ENCODE measurements at regions not wholly inside any gene's neighbourhood (a gene's known extent, or its start where the extent isn't known, plus 50 kb on each side); places are given as distances from the start of the nearest gene placed in this dataset.

DNA sequence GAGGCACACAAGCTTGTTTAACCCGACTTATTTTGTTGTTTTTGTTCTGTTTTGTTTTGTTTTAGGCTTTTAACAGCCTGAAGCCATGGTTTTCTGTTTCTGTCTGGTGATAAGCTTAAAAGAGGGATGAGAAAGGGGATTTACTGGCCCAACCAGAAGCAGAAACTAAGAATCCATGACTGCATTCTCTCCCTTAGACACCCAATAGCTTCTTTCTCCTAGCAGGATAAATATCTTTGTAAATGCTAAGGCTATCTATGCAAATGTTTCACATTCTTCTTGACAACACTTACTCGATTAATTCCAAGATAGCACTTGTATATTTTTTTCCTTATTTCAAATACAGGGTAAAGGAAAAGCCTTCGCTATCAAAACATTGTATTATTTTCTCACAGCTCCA lies 53.7 kb upstream of the SMAD1 start:
- ATAC-seq = peak; percentile 52; the same call in 2 of the 3 replicates
- TF ChIP-seq ZFP30 (CRISPR knock-in tag; IDR thresholded peaks at IDR 0.05) (no peak), BACH2 (CRISPR knock-in tag; IDR thresholded peaks at IDR 0.05; ENCODE audit: borderline replicate concordance) (no peak), TSHZ2 (CRISPR knock-in tag; IDR thresholded peaks at IDR 0.05) (no peak), ARNTL (CRISPR knock-in tag; IDR thresholded peaks at IDR 0.05; ENCODE audit: borderline replicate concordance, low read depth) (no peak), ZNF8 (CRISPR knock-in tag; IDR thresholded peaks at IDR 0.05) (no peak), CSRNP3 (CRISPR knock-in tag; IDR thresholded peaks at IDR 0.05) (no peak), ZFP3 (CRISPR knock-in tag; IDR thresholded peaks at IDR 0.05) (no peak), OSR1 (CRISPR knock-in tag; IDR thresholded peaks at IDR 0.05) (no peak), ISL1 (CRISPR knock-in tag; IDR thresholded peaks at IDR 0.05) (no peak), ZNF70 (CRISPR knock-in tag; IDR thresholded peaks at IDR 0.05) (no peak), ESRRG (CRISPR knock-in tag; IDR thresholded peaks at IDR 0.05) (no peak), TCF4 (CRISPR knock-in tag; IDR thresholded peaks at IDR 0.05; ENCODE audit: borderline replicate concordance) (no peak), GLIS3 (CRISPR knock-in tag; IDR thresholded peaks at IDR 0.05) (no peak)
- TF ChIP-seq, protein P1, sequence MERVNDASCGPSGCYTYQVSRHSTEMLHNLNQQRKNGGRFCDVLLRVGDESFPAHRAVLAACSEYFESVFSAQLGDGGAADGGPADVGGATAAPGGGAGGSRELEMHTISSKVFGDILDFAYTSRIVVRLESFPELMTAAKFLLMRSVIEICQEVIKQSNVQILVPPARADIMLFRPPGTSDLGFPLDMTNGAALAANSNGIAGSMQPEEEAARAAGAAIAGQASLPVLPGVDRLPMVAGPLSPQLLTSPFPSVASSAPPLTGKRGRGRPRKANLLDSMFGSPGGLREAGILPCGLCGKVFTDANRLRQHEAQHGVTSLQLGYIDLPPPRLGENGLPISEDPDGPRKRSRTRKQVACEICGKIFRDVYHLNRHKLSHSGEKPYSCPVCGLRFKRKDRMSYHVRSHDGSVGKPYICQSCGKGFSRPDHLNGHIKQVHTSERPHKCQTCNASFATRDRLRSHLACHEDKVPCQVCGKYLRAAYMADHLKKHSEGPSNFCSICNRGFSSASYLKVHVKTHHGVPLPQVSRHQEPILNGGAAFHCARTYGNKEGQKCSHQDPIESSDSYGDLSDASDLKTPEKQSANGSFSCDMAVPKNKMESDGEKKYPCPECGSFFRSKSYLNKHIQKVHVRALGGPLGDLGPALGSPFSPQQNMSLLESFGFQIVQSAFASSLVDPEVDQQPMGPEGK (CRISPR knock-in tag; IDR thresholded peaks at IDR 0.05; ENCODE audit: borderline replicate concordance) = no peak
- TF ChIP-seq, protein P2, sequence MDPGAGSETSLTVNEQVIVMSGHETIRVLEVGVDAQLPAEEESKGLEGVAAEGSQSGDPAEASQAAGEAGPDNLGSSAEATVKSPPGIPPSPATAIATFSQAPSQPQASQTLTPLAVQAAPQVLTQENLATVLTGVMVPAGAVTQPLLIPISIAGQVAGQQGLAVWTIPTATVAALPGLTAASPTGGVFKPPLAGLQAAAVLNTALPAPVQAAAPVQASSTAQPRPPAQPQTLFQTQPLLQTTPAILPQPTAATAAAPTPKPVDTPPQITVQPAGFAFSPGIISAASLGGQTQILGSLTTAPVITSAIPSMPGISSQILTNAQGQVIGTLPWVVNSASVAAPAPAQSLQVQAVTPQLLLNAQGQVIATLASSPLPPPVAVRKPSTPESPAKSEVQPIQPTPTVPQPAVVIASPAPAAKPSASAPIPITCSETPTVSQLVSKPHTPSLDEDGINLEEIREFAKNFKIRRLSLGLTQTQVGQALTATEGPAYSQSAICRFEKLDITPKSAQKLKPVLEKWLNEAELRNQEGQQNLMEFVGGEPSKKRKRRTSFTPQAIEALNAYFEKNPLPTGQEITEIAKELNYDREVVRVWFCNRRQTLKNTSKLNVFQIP (CRISPR knock-in tag; IDR thresholded peaks at IDR 0.05; ENCODE audit: borderline replicate concordance, low read depth) = no peak

DNA sequence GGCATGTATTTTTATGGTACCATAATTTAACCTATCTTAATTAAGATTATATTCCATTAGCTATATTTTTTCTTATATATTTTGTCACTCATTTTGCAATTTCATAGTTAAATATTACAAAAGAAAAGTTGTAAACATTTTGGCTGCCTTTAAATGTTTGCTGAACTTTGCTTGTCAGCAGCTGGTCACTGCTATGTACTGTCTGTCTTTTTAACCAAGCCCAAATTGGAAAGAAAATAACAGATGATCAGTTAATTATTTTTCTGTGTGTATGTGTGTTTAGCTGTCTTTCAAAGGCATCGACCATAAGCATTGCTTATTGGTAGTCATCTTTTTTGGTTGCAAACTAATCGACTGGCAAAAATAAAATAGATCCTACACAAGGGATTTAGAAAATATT lies 54.4 kb upstream of the SMAD1 start:
- no peak for ATAC-seq
- TF ChIP-seq CSRNP3 (CRISPR knock-in tag; IDR thresholded peaks at IDR 0.05) = no peak
- no peak for TF ChIP-seq CSDC2 (CRISPR knock-in tag; IDR thresholded peaks at IDR 0.05)
- no peak for TF ChIP-seq ZFP30 (CRISPR knock-in tag; IDR thresholded peaks at IDR 0.05)
- no peak for TF ChIP-seq RARB (CRISPR knock-in tag; IDR thresholded peaks at IDR 0.05)
- no peak for TF ChIP-seq ZFP3 (CRISPR knock-in tag; IDR thresholded peaks at IDR 0.05)
- no peak for TF ChIP-seq PPARA (CRISPR knock-in tag; IDR thresholded peaks at IDR 0.05; ENCODE audit: borderline replicate concordance)
- TF ChIP-seq TSHZ2 (CRISPR knock-in tag; IDR thresholded peaks at IDR 0.05) = no peak
- TF ChIP-seq ZNF8 (CRISPR knock-in tag; IDR thresholded peaks at IDR 0.05) = no peak
- TF ChIP-seq ESRRG (CRISPR knock-in tag; IDR thresholded peaks at IDR 0.05) = no peak
- TF ChIP-seq, protein P3, sequence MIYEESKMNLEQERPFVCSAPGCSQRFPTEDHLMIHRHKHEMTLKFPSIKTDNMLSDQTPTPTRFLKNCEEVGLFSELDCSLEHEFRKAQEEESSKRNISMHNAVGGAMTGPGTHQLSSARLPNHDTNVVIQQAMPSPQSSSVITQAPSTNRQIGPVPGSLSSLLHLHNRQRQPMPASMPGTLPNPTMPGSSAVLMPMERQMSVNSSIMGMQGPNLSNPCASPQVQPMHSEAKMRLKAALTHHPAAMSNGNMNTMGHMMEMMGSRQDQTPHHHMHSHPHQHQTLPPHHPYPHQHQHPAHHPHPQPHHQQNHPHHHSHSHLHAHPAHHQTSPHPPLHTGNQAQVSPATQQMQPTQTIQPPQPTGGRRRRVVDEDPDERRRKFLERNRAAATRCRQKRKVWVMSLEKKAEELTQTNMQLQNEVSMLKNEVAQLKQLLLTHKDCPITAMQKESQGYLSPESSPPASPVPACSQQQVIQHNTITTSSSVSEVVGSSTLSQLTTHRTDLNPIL (CRISPR knock-in tag; IDR thresholded peaks at IDR 0.05; ENCODE audit: low read depth) = no peak
- TF ChIP-seq, protein P2 (CRISPR knock-in tag; IDR thresholded peaks at IDR 0.05; ENCODE audit: borderline replicate concordance, low read depth) = no peak
- TF ChIP-seq ZC3H10 (CRISPR knock-in tag; IDR thresholded peaks at IDR 0.05) = no peak
- no peak for TF ChIP-seq ZNF70 (CRISPR knock-in tag; IDR thresholded peaks at IDR 0.05)
- no peak for TF ChIP-seq GLIS3 (CRISPR knock-in tag; IDR thresholded peaks at IDR 0.05)
- no peak for TF ChIP-seq ZNF565 (CRISPR knock-in tag; conservative IDR thresholded peaks at IDR 0.05; ENCODE audit: low read depth)

All from SK-N-SH treated with all-trans-retinoic acid at 6 μM for 48 hours (cell line).